Hindlimb muscle (tissue), 1 donor: ENCODE measurements at regions not wholly inside any gene's neighbourhood (a gene's known extent, or its start where the extent isn't known, plus 50 kb on each side); places are given as distances from the start of the nearest gene placed in this dataset.
"Not testable (repeated sequence)": the region's sequence is repeated elsewhere in the genome, so short reads cannot be mapped to it uniquely, and the experiment has no call there.

ENCODE experiments used
- DNase-seq: peaks from one replicate; pipeline ENCODE4 v3.0.0-alpha.2; 2013

DNA sequence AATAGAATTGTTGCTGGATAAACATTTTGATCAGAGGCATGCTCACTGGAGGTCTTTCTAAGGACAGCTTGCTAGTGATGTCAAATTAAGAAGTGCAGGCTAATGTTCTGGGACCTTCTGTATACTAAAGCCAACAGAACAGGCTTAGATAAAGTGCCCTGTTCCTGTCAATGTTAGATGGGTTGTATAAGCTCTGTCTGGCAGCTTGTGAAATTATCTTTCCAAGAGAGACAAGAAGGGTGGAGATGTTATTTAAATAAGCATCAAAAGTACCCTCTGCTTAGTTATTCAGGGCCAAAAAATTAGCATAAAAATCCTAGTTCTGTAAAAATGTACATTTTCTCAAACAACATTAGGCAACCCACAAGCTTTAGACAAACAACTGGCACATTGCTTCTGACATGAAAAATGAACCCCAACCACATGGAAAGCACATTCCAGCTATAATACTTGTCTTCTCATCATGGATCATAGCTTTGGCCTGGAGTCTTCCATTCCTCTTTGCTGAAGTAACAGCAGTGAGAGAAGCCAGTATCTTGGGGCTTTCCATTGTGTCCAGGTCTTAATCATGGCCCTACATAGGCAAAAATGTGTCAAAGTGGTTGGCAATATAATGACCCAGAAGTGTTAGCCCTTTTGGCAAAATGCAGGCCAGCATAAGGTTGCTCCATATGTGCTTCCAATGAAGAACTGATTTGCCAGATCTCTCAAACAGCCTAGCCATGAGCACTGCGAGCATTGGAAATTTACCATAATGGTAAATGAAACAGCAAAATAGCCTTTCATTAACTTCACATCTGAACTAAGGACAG is 478.1 kb upstream of the ZNF804A start:
- DNase-seq, result no peak

GRCh38 chr2:184125867-184126266 is 472.5 kb upstream of the ZNF804A start:
- DNase-seq, result no peak

- DNase-seq, result no peak
Observed at GRCh38 chr2:184129073-184129472, 469.3 kb upstream of the ZNF804A start.

DNA sequence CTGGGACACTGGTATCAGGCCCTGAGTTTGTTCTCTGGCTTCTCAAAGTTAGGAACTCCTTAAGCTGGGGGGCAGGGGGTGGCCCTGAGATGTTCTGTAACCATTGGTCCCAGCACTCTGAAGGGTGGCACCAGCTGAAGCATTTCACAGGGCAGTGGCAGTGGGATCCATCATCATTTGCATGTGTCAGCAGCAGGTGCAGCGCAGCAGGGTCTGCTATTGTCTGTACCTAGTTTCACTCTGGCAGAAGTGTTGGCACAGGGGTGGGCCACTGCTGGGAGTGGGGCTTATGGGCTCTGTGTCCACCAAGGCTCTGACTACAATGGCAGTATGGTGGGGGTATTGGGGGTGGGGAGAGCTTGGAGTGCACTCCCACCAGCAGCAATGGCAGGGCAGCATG is 460.4 kb upstream of the ZNF804A start:
- no peak for DNase-seq

DNA sequence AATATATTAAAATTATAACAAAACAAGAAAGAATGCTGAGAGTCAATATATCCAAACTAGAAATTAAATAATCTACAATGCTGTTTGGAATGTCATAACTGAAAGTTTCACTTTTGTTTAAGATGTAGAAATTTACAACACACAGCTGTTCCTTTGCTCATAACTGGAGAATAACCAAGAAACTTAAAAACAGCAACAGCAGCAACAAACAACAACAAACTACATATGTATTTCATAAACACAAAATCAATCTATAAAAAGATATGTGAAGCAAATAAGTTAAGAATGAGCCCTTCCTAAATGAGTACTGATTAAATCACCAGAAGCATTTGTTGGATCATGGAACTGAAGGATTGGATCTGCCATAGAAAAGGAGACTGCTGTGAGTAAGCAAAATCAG is 456.5 kb upstream of the ZNF804A start:
- DNase-seq, result peak; percentile 3

GRCh38 chr2:184154438-184154837 is 443.9 kb upstream of the ZNF804A start:
- no peak for DNase-seq

- no peak for DNase-seq
Observed at GRCh38 chr2:184155791-184156190, 442.5 kb upstream of the ZNF804A start.

DNA sequence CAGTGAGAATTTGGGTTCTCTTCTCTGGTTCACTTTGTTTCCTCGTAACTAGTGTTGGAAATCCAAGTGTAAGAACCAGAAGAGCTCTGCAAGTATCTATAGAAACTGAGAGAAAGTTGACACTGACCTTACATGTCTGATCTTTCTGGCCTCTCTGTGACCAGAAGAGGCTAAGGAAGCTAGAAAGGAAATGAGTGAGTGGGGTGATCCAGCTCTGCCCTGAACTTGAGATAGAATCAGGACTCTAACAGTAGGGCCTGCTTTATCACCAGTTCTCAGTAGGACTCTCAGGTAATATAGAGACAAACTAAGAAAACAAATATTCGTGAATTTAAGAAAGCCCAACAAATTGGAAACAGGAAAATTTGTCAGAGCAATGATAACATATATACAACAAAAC is 441.2 kb upstream of the ZNF804A start:
- DNase-seq, result no peak

GRCh38 chr2:184162426-184162825 is 435.9 kb upstream of the ZNF804A start:
- no peak for DNase-seq

GRCh38 chr2:184168823-184169222 is 429.5 kb upstream of the ZNF804A start:
- not testable (repeated sequence) for DNase-seq

DNA sequence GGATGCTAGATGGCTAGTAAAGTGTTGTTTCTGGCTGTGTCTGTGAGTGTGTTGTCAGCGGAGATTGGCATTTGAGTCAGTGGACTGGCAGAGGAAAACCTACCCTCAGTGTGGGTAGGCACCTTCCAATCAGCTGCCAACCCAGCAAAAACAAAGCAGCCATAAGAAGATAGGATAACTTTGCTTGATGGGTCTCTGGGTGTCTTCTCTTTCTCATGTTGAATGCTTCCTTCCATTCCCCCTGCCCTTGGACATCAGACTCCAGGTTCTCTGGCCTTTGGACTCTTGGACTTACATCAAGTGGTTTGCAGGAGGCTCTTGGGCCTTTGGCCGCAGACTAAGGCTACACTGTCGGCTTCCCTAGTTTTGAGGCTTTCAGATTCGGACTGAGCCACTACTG is 429.0 kb upstream of the ZNF804A start:
- no peak for DNase-seq

DNA sequence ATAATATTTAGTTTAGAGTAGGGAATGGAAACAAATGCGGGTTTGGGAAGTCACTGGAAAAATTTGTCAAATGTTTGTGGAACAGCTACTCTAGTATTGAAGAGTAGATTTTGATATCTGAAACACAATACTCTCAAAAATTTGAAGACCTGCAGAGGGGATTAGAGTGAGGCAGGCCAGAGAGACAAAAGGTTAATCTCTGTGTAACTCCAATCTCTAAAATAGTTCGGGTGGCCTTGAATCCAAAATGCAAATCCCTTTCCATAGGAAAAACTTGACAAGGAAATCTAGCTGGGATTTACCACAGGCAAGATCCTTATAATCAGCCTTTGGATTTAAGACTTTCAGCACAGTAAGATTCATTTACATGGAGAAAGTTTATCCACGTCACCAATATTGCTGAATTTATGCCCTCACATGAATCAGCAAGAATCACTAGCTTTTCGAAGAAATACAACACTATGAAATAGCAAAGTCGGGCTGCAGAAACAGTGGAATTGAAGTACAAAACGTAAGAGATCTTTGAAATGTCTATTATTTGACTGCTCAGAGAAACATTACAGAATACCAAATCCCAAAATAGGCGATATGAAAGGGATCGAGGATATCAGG is 423.7 kb upstream of the ZNF804A start:
- no peak for DNase-seq

DNA sequence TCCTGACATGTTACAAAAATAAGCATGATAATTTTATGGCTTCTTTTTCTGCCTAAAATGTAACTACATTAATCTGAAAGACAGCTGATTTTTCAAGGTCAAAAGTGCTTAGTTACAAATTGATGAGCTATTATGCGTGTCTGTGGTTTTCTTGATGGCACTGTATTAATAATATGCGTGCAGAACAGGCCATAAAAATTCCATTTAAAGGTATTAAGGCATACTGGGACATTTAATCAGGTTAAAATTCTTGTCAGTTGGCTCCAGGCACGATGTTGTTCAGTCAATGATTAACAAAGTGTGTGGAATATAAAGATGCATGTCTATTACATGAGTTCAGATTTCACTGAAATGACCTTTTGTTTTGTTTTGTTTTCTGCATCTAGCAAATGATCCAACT is 420.1 kb upstream of the ZNF804A start:
- DNase-seq, result no peak

GRCh38 chr2:184186436-184186835 is 411.9 kb upstream of the ZNF804A start:
- DNase-seq, result no peak

DNA sequence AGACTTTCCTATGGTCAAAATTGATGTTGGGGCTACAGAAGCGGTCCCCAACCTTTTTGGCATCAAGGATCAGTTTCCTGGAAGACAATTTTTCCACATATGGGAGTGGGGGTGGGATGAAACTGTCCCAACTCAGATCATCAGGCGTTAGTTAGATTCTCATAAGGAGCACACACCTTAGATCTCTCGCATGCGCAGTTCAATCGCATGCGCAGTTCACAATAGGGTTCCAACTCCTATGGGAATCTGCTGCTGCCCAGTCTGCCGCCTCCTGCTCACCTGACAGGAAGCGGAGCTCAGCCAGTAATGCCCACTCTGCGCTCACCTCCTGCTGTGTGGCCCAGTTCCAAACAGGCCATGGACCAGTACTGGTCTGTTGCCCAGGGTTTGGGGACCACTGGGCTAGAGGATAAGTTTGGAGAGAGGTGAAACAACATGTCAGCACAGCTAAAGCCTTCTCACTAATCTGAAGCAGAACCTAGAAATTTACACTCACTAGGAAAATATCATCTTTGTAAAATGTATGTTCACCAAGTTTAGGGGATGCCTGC is 410.8 kb upstream of the ZNF804A start:
- no peak for DNase-seq

- no peak for DNase-seq
Observed at GRCh38 chr2:184190725-184191124, 407.6 kb upstream of the ZNF804A start.

DNA sequence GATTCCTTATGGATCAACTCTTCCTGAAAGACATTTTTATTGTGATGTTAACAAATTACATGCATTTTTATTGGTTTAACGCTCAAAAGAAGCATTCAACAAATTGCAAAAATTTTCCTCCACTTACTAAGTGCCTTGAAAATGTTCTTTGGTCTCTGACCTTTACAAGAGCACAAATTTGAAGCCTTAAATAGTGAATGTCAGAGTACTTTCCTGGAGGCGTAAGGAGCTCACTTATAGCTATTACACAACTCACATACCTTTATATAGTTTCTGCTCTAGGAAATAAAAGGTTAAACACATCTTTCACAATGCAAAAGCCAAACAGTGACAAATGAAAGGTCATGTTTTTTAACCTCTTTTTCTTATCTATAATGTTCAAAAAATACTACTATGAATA is 405.7 kb upstream of the ZNF804A start:
- DNase-seq, result no peak

DNA sequence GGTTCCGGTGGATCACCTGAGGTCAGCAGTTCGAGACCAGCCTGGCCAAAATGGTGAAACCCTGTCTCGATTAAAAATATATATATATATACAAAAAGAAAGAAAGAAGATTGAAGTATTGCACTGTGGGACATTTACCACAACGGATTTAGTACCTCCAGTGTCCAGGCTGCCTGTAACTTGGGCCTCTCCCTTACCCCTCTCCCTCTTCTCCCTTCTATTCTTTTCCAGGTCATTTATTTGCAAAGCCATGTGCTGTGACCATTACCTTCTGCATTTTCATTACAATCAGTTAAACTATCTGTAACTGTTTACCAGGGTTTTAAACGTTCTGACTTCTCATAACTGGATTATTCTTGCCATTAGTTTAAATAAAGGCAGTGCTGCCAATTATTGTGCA is 400.9 kb upstream of the ZNF804A start:
- DNase-seq, result no peak

- DNase-seq, result not testable (repeated sequence)
Observed at GRCh38 chr2:184198791-184199190, 399.5 kb upstream of the ZNF804A start.

DNA sequence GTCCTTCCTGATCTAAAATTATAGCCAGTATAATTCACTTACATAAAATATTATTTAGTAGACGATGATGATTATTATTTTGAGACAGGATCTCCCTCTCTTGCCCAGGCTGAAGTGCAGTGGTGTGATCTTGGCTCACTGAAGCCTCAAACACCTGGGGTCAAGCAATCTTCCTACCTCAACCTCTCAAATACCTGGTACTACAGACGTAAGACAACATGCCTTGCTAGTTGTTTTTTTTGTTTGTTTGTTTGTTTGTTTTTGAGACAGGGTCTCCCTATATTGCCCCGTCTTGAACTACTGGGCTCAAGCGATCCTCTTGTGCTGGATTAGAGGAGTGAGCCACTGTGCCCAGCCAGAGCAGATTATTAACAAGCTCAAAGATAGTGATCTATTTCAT is 399.1 kb upstream of the ZNF804A start:
- no peak for DNase-seq

- no peak for DNase-seq
Observed at GRCh38 chr2:184201246-184201645, 397.1 kb upstream of the ZNF804A start.

DNA sequence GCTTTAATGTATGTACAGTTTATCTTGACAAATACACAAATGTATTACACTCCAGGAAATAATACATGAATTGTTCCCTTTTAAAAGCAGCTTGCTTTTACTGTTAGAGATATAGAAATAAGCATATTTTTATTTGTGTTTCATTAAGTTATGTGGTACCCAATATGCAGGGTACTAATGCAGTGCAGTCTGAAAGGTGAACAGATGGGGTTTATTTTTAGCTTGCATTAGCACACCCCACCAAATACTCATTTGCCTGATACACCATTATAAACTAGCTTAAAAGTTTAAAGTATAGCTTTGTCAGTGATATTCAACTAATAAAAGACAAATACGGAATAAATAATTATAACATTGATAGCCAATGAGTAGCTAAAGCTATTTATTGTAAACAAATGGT is 394.7 kb upstream of the ZNF804A start:
- DNase-seq, result no peak

DNA sequence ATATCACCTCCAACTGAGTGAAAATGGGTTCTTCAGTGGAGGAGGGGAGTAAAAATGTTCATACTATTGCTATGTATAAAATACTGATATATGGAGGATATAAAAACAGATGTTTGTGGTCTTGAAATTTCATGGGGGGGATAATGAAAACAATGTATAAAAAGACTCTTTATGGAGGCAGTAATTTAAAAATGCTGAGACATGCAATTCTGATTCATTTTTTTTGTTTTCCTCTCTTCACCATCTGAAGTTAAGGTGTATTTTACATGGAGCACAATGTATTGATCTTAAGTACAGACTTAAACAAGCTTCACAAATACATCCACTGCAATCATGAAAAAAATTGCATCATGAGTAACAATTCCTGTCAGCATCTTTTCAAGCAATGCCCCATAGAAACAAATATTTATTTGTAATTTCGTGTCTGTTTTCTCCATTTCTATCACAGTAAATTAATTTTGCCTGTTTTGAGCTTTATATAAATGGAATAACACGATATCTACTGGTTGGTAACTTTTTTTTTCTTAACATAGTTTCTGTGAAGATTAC is 393.2 kb upstream of the ZNF804A start:
- DNase-seq, result no peak

DNA sequence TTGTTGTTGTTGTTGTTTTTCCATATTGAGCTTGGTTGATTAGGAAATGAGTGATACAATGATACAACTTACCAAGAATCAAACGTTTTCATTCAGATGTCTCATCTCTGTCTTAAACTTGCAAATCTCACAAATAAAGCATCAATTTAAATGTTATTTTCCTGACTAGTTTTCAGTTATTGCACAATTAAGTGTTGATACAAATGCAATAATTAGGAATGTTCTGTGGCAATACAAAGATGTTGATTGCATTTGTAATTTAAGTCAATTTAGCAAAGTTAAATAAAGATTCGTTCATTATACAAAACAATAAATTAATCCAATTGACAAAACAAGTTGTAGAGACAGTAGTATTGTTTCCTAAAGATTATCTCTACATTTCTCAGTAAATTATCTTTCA is 392.3 kb upstream of the ZNF804A start:
- DNase-seq, result no peak
